ENCODE measurements at regions not wholly inside any gene's neighbourhood (a gene's known extent, or its start where the extent isn't known, plus 50 kb on each side); places are given as distances from the start of the nearest gene placed in this dataset.

DNA sequence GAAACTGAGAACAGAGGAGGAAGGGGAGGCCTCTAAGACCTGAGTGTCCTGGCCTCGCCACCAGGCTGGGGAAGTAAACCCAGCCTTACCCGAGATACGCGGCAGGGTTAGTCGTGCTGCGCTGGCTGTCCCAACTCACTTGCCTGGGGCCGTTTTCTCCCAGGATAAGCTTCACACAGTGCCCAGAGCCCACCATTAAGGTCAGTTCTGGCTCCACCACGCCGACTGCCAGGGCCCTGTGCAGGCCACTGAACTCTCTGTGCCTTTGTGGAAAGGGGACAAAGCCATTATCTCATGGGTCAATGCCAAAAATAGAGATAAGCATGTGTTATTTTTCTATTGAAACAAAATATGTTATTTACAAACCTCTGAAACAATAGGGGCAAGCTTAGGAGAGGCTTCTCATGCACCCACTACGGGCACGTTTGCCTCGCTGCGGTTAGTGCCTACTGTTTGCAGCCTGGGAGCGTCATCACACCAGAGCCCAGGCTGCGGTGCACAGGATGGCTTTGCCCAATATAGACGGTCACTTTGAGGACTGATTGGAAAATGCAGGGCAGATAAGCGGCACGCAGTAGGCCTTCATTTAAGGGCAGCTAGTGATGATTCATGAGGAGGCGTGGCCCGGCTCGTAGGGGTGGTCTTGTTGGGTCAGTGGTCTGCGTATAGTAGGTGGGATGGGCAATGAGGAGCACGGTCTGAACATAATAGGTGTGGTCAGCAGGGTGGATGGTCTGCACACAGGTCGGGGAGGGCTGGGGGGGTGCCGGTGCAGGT is 242.1 kb downstream of the GLI2 start:
- intact Hi-C loops (cut with micrococcal nuclease) = no loop called here

DNA sequence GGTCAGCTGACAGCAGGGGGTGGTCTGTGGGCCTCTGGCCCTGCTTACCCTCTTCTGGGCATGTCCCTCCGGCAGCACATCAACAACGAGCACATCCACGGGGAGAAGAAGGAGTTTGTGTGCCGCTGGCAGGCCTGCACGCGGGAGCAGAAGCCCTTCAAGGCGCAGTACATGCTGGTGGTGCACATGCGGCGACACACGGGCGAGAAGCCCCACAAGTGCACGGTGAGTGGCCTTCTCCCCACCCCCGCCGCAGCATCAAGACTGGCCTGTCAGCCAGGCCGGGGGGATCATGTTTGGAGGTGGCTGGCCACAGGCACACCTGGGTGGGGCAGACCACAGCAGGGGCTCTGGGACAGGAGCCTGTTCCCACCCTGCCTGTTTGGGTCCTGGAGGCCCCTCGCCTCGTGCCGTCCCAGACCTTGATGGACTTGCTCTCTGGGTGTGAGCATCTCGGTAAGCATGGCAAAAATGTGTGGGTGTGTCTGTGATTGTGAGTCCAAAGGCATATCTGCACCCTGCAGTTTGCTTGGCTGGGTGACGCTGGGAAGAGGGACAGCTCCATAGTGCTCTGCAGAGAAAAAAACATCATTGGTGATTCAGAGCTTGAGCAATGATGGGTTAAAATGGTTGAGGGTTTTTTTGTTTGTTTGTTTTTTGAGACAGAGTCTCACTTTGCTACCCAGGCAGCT is 242.8 kb downstream of the GLI2 start:
- no peaks in the 10 kb centered on the region for H3K4me1 ChIP-seq (ENCODE audit: insufficient read depth, low read length)
- H2AFZ ChIP-seq (ENCODE audit: low read length) = no peak overlapping the region
- no peaks in the 10 kb centered on the region for H3K79me2 ChIP-seq (ENCODE audit: low read length)
- no peak overlapping the region for H3K9ac ChIP-seq (ENCODE audit: low read length)
- POLR2A ChIA-PET (ENCODE audit: unreplicated experiment) = interaction anchor here (0.6 kb wide), 1 partner anchor 72 kb away, joined by 3 read pairs; no protein-coding TSS in a partner anchor
- peak; percentile 28 for DNase-seq
- no peak overlapping the region for H3K4me3 ChIP-seq (ENCODE audit: low read length)
- H3K27ac ChIP-seq (ENCODE audit: low read length) = no peak overlapping the region
- no peaks in the 10 kb centered on the region for H3K36me3 ChIP-seq (ENCODE audit: low read depth, low read length)
- CTCF ChIA-PET = no interaction called here
- H3K9me3 ChIP-seq (ENCODE audit: low read length) = no peaks in the 10 kb centered on the region
- intact Hi-C loops (cut with micrococcal nuclease) = no loop called here
- H3K27me3 ChIP-seq (ENCODE audit: low read length) = no peaks in the 10 kb centered on the region
- H3K9me2 ChIP-seq (replicated peaks; ENCODE audit: low read length) = no peaks in the 10 kb centered on the region
- no TSS peak for BruUV-seq (replicated peaks)
- no peak overlapping the region for H3K4me2 ChIP-seq (ENCODE audit: low read length)
- no peak for TF ChIP-seq EZH2phosphoT487 (IDR thresholded peaks at IDR 0.05; ENCODE audit: borderline replicate concordance, low read length)
- TF ChIP-seq, protein P1, sequence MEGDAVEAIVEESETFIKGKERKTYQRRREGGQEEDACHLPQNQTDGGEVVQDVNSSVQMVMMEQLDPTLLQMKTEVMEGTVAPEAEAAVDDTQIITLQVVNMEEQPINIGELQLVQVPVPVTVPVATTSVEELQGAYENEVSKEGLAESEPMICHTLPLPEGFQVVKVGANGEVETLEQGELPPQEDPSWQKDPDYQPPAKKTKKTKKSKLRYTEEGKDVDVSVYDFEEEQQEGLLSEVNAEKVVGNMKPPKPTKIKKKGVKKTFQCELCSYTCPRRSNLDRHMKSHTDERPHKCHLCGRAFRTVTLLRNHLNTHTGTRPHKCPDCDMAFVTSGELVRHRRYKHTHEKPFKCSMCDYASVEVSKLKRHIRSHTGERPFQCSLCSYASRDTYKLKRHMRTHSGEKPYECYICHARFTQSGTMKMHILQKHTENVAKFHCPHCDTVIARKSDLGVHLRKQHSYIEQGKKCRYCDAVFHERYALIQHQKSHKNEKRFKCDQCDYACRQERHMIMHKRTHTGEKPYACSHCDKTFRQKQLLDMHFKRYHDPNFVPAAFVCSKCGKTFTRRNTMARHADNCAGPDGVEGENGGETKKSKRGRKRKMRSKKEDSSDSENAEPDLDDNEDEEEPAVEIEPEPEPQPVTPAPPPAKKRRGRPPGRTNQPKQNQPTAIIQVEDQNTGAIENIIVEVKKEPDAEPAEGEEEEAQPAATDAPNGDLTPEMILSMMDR (conservative IDR thresholded peaks at IDR 0.05; ENCODE audit: low read depth, low read length) = no peak
- no peak for TF ChIP-seq EZH2 (IDR thresholded peaks at IDR 0.05; ENCODE audit: low read length, unreplicated experiment)
- H3F3A ChIP-seq (ENCODE audit: low read length, unreplicated experiment) = no peaks in the 10 kb centered on the region
- no peaks in the 10 kb centered on the region for H4K20me1 ChIP-seq (ENCODE audit: low read length)
- no peak for ATAC-seq

More for the DNA sequence above, 242.1 kb downstream of the GLI2 start:
- ATAC-seq (no peak), DNase-seq (no peak)
- no peaks in the 10 kb centered on the region for H3K9me3 ChIP-seq (ENCODE audit: low read length)
- H3K9ac ChIP-seq (ENCODE audit: low read length) = no peak overlapping the region
- POLR2A ChIA-PET (ENCODE audit: unreplicated experiment) = interaction anchor here (0.6 kb wide), 1 partner anchor 73 kb away, joined by 3 read pairs; no protein-coding TSS in a partner anchor
- H3K27me3 ChIP-seq (ENCODE audit: low read length) = no peaks in the 10 kb centered on the region
- BruUV-seq (replicated peaks) = no TSS peak
- H3K79me2 ChIP-seq (ENCODE audit: low read length) = no peaks in the 10 kb centered on the region
- H3K9me2 ChIP-seq (replicated peaks; ENCODE audit: low read length) = no peaks in the 10 kb centered on the region
- no peaks in the 10 kb centered on the region for H3K4me1 ChIP-seq (ENCODE audit: insufficient read depth, low read length)
- H4K20me1 ChIP-seq (ENCODE audit: low read length) = no peaks in the 10 kb centered on the region
- TF ChIP-seq EZH2phosphoT487 (IDR thresholded peaks at IDR 0.05; ENCODE audit: borderline replicate concordance, low read length) (no peak), EZH2 (IDR thresholded peaks at IDR 0.05; ENCODE audit: low read length, unreplicated experiment) (no peak)
- TF ChIP-seq, protein P1 (conservative IDR thresholded peaks at IDR 0.05; ENCODE audit: low read depth, low read length) = no peak
- H3K4me3 ChIP-seq (ENCODE audit: low read length) = no peak overlapping the region
- CTCF ChIA-PET = no interaction called here
- H3F3A ChIP-seq (ENCODE audit: low read length, unreplicated experiment) = no peaks in the 10 kb centered on the region
- no peaks in the 10 kb centered on the region for H3K36me3 ChIP-seq (ENCODE audit: low read depth, low read length)
- H3K27ac ChIP-seq (ENCODE audit: low read length) = no peak overlapping the region
- H3K4me2 ChIP-seq (ENCODE audit: low read length) = no peak overlapping the region
- H2AFZ ChIP-seq (ENCODE audit: low read length) = no peak overlapping the region

DNA sequence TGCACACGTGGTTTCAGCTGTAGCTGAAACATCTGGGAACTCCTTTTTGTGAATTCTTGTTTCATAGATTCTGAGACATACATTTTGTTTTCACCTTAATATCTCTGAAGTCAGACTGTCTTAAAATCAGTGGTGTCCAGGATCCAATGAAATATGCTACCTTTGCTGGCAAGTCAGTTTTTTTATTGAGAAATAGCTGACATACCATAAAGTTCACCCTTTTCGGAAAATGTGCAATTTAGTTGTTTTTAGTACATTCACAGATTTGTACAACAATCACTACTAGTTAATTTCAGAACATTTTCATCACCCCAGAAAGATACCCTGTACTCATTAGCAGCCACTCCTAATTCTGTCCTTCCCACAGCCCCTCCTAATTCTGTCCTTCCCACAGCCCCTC is 243.7 kb downstream of the GLI2 start:
- intact Hi-C loops (cut with micrococcal nuclease) = no loop called here
- H3K4me3 ChIP-seq (ENCODE audit: low read length) = no peak overlapping the region
- no peak overlapping the region for H3K4me2 ChIP-seq (ENCODE audit: low read length)
- no peaks in the 10 kb centered on the region for H3K79me2 ChIP-seq (ENCODE audit: low read length)
- ChIA-PET POLR2A (ENCODE audit: unreplicated experiment) (no interaction called here), CTCF (no interaction called here)
- BruUV-seq (replicated peaks) = no TSS peak
- no peaks in the 10 kb centered on the region for H4K20me1 ChIP-seq (ENCODE audit: low read length)
- TF ChIP-seq EZH2phosphoT487 (IDR thresholded peaks at IDR 0.05; ENCODE audit: borderline replicate concordance, low read length) (no peak), EZH2 (IDR thresholded peaks at IDR 0.05; ENCODE audit: low read length, unreplicated experiment) (no peak)
- TF ChIP-seq, protein P1 (conservative IDR thresholded peaks at IDR 0.05; ENCODE audit: low read depth, low read length) = no peak
- ATAC-seq (no peak), DNase-seq (no peak)
- H3K27me3 ChIP-seq (ENCODE audit: low read length) = no peaks in the 10 kb centered on the region
- no peak overlapping the region for H3K9ac ChIP-seq (ENCODE audit: low read length)
- H3K36me3 ChIP-seq (ENCODE audit: low read depth, low read length) = no peaks in the 10 kb centered on the region
- no peaks in the 10 kb centered on the region for H3F3A ChIP-seq (ENCODE audit: low read length, unreplicated experiment)
- no peaks in the 10 kb centered on the region for H3K9me2 ChIP-seq (replicated peaks; ENCODE audit: low read length)
- H3K4me1 ChIP-seq (ENCODE audit: insufficient read depth, low read length) = no peaks in the 10 kb centered on the region
- H3K27ac ChIP-seq (ENCODE audit: low read length) = no peak overlapping the region
- H2AFZ ChIP-seq (ENCODE audit: low read length) = no peak overlapping the region
- no peaks in the 10 kb centered on the region for H3K9me3 ChIP-seq (ENCODE audit: low read length)

Measured in PC-3 (cell line).